Effector memory CD8-positive, alpha-beta T cell (primary cell): ENCODE measurements at regions not wholly inside any gene's neighbourhood (a gene's known extent, or its start where the extent isn't known, plus 50 kb on each side); places are given as distances from the start of the nearest gene placed in this dataset.

Source experiments
- ATAC-seq: fragments of 150-1000 bp; cut with Tn5 transposase; replicated peaks from 2 replicates; pipeline ENCODE4 v1.10.0; 2021; ENCODE audit warnings: mild to moderate bottlenecking, moderate library complexity
- DNase-seq, 3 experiments: peaks; one replicate each; pipeline ENCODE4 v3.0.0; 2021
- H3K27ac Mint-ChIP-seq, 2 donors: one replicate each; pipeline ENCODE4 v1.8.0; 2022; ENCODE audit warnings: mild to moderate bottlenecking in 2 of 2, mixed read lengths in 2 of 2, moderate library complexity in 2 of 2
- H3K27me3 Mint-ChIP-seq, 2 donors: one replicate each; pipeline ENCODE4 v1.8.0; 2022; ENCODE audit warnings: mixed read lengths in 2 of 2
- H3K36me3 Mint-ChIP-seq: one replicate; pipeline ENCODE4 v1.8.0; 2022; ENCODE audit warnings: mild to moderate bottlenecking, moderate library complexity, mixed read lengths; ENCODE audit not compliant: insufficient read depth
- H3K4me1 Mint-ChIP-seq, 2 donors: one replicate each; pipeline ENCODE4 v1.8.0; 2022; ENCODE audit warnings: low read depth in 2 of 2, mixed read lengths in 2 of 2
- H3K4me3 Mint-ChIP-seq, 2 donors: one replicate each; pipeline ENCODE4 v1.8.0; 2022; ENCODE audit warnings: mild to moderate bottlenecking in 2 of 2, mixed read lengths in 2 of 2, moderate library complexity in 2 of 2
- H3K9me3 Mint-ChIP-seq, 2 donors: one replicate each; pipeline ENCODE4 v1.8.0; 2022; ENCODE audit warnings: mixed read lengths in 2 of 2

GRCh38 chr12:123037791-123038190, 57.3 kb downstream of the ARL6IP4 start:
- Mint-ChIP-seq H3K27ac (no peak overlapping the region), H3K27me3 (no peaks in the 10 kb centered on the region), H3K36me3 (peaks cover 6% of the 10 kb centered on the region), H3K4me3 (no peak overlapping the region), H3K9me3 (no peaks in the 10 kb centered on the region), H3K4me1 (peaks cover 11 to 12% of the 10 kb centered on the region in 2 donors)
- no peak for DNase-seq
- ATAC-seq: no peak

- no peak overlapping the region for H3K27ac Mint-ChIP-seq
- peaks cover 11 to 12% of the 10 kb centered on the region in 2 donors for H3K4me1 Mint-ChIP-seq
- no peak overlapping the region for H3K4me3 Mint-ChIP-seq
- no peaks in the 10 kb centered on the region for H3K27me3 Mint-ChIP-seq
- peaks cover 8% of the 10 kb centered on the region for H3K36me3 Mint-ChIP-seq
- H3K9me3 Mint-ChIP-seq: no peaks in the 10 kb centered on the region
- ATAC-seq (no peak), DNase-seq (no peak)
Measured at GRCh38 chr12:123036466-123037285, 56.2 kb downstream of the ARL6IP4 start.

- H3K4me3 Mint-ChIP-seq: no peak overlapping the region
- no peaks in the 10 kb centered on the region for H3K27me3 Mint-ChIP-seq
- ATAC-seq: no peak
- H3K4me1 Mint-ChIP-seq: peaks cover 11 to 12% of the 10 kb centered on the region in 2 donors
- H3K27ac Mint-ChIP-seq: no peak overlapping the region
- no peaks in the 10 kb centered on the region for H3K9me3 Mint-ChIP-seq
- peaks cover 5% of the 10 kb centered on the region for H3K36me3 Mint-ChIP-seq
- DNase-seq: no peak
Measured at GRCh38 chr12:123035841-123036240, 55.4 kb downstream of the ARL6IP4 start.

- Mint-ChIP-seq H3K4me1 (peaks cover 11 to 12% of the 10 kb centered on the region in 2 donors), H3K27ac (no peak overlapping the region), H3K36me3 (peaks cover 5% of the 10 kb centered on the region), H3K27me3 (no peaks in the 10 kb centered on the region), H3K9me3 (no peaks in the 10 kb centered on the region), H3K4me3 (no peak overlapping the region)
- DNase-seq: no peak
- no peak for ATAC-seq
Measured at GRCh38 chr12:123034865-123035264, 54.4 kb downstream of the ARL6IP4 start.

- no peaks in the 10 kb centered on the region for H3K9me3 Mint-ChIP-seq
- ATAC-seq (no peak), DNase-seq (no peak)
- no peak overlapping the region for H3K4me3 Mint-ChIP-seq
- peak overlapping the region; percentile 33 to 50 for H3K27ac Mint-ChIP-seq
- peaks cover 11 to 12% of the 10 kb centered on the region in 2 donors for H3K4me1 Mint-ChIP-seq
- no peaks in the 10 kb centered on the region for H3K27me3 Mint-ChIP-seq
- H3K36me3 Mint-ChIP-seq: peaks cover 8% of the 10 kb centered on the region
Measured at GRCh38 chr12:123034022-123034541, 53.6 kb downstream of the ARL6IP4 start.

GRCh38 chr12:123033392-123034021, 53.0 kb downstream of the ARL6IP4 start:
- H3K4me3 Mint-ChIP-seq: peak overlapping the region in 1 of 2 donors; percentile 4
- no peaks in the 10 kb centered on the region for H3K27me3 Mint-ChIP-seq
- no peak for ATAC-seq

GRCh38 chr12:123032736-123033391, 52.4 kb downstream of the ARL6IP4 start:
- H3K4me3 Mint-ChIP-seq: no peak overlapping the region
- H3K9me3 Mint-ChIP-seq: no peaks in the 10 kb centered on the region
- no peak for ATAC-seq
- H3K27ac Mint-ChIP-seq: peak overlapping the region in 1 of 2 donors; percentile 33
- no peak for DNase-seq
- no peaks in the 10 kb centered on the region for H3K27me3 Mint-ChIP-seq
- peaks cover 8% of the 10 kb centered on the region for H3K36me3 Mint-ChIP-seq
- peaks cover 11 to 12% of the 10 kb centered on the region in 2 donors for H3K4me1 Mint-ChIP-seq

More at GRCh38 chr12:123033392-123034021, 53.0 kb downstream of the ARL6IP4 start:
- H3K36me3 Mint-ChIP-seq: peaks cover 8% of the 10 kb centered on the region
- H3K4me1 Mint-ChIP-seq: peaks cover 11 to 12% of the 10 kb centered on the region in 2 donors
- H3K9me3 Mint-ChIP-seq: no peaks in the 10 kb centered on the region
- DNase-seq: no peak
- H3K27ac Mint-ChIP-seq: peak overlapping the region; percentile 33 to 50
